ENCODE measurements at regions not wholly inside any gene's neighbourhood (a gene's known extent, or its start where the extent isn't known, plus 50 kb on each side); places are given as distances from the start of the nearest gene placed in this dataset.

DNA sequence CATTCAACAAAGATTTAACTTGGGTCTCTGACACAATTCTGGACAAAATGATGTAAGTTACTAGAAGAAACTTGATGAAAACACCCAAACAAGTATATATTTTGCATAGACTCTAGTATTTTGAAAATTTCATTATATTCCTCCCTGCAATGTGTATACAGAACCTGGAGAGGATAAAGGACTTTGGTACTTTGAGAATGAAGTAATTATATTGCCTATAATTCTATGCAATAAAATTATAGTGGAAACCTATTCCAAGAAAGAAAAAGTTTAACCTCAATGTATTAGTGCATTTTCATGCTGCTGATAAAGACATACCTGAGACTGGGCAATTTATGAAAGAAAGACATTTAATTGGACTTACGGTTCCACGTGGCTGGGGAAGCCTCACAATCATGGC lies 1146.1 kb downstream of the KCNT2 start:
- TF ChIP-seq, protein P1, sequence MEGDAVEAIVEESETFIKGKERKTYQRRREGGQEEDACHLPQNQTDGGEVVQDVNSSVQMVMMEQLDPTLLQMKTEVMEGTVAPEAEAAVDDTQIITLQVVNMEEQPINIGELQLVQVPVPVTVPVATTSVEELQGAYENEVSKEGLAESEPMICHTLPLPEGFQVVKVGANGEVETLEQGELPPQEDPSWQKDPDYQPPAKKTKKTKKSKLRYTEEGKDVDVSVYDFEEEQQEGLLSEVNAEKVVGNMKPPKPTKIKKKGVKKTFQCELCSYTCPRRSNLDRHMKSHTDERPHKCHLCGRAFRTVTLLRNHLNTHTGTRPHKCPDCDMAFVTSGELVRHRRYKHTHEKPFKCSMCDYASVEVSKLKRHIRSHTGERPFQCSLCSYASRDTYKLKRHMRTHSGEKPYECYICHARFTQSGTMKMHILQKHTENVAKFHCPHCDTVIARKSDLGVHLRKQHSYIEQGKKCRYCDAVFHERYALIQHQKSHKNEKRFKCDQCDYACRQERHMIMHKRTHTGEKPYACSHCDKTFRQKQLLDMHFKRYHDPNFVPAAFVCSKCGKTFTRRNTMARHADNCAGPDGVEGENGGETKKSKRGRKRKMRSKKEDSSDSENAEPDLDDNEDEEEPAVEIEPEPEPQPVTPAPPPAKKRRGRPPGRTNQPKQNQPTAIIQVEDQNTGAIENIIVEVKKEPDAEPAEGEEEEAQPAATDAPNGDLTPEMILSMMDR (IDR thresholded peaks at IDR 0.05), result no peak
- no peak for TF ChIP-seq POLR2A (IDR thresholded peaks at IDR 0.05)

Measured in heart left ventricle (tissue), 13 donors.